ENCODE measurements at regions not wholly inside any gene's neighbourhood (a gene's known extent, or its start where the extent isn't known, plus 50 kb on each side); places are given as distances from the start of the nearest gene placed in this dataset.

GRCh38 chr11:38667359-38667758, 2069.3 kb upstream of the RAG2 start:
- Histone ChIP-seq H3K4me2 (ENCODE audit: low read length) (no peak overlapping the region), H3K9me3 (ENCODE audit: control insufficient read depth in 1 of 2, insufficient read depth in 1 of 2, low read depth in 1 of 2, low read length in 2 of 2) (peaks cover 7 to 10% of the 10 kb centered on the region in 2 experiments; a peak in 2 of 4 replicates), H3K27me3 (ENCODE audit: insufficient read depth, low read length) (no peaks in the 10 kb centered on the region), H3K4me3 (replicated peaks in 1 of 2; ENCODE audit: low read depth in 1 of 2, low read length in 2 of 2) (no peak overlapping the region), H3K9ac (ENCODE audit: low read length) (no peak overlapping the region), H3K4me1 (ENCODE audit: control insufficient read depth in 1 of 2, insufficient read depth in 2 of 2, low read length in 2 of 2) (no peaks in the 10 kb centered on the region), H3K27ac (ENCODE audit: low read depth, low read length) (no peak overlapping the region), H2AFZ (ENCODE audit: low read depth, low read length, poor library complexity, severe bottlenecking) (no peak overlapping the region), H3K79me2 (ENCODE audit: insufficient read depth, low read length) (no peaks in the 10 kb centered on the region), H3K36me3 (ENCODE audit: control insufficient read depth in 1 of 2, insufficient read depth in 2 of 2, low read length in 2 of 2) (no peaks in the 10 kb centered on the region), H3K9me2 (ENCODE audit: insufficient read depth) (no peaks in the 10 kb centered on the region), H4K20me1 (ENCODE audit: insufficient read depth) (no peaks in the 10 kb centered on the region)
- ChIA-PET CTCF (no interaction called here), RAD21 (ENCODE audit: low non-redundant PET in 1 of 2, low total read pairs in 2 of 2, uncharacterized antibody in 2 of 2, unreplicated experiment in 2 of 2) (no interaction called here), POLR2A (no interaction called here)
- DNase-seq (ENCODE audit: low read depth, low spot score), result no peak
- TF ChIP-seq ZBTB33 (IDR thresholded peaks at IDR 0.05; ENCODE audit: extremely low read depth, insufficient replicate concordance, low read length) (no peak), SRF (IDR thresholded peaks at IDR 0.05; ENCODE audit: low read depth) (no peak), CTCF (IDR thresholded peaks at IDR 0.05 in 2 of 3, conservative IDR thresholded peaks at IDR 0.05 in 1 of 3; ENCODE audit: borderline replicate concordance in 1 of 3, insufficient read depth in 1 of 3, low read depth in 2 of 3, low read length in 2 of 3) (no peak), ZNF274 (IDR thresholded peaks at IDR 0.05; ENCODE audit: low read depth, low read length) (no peak), JUND (IDR thresholded peaks at IDR 0.05) (no peak), CEBPB (IDR thresholded peaks at IDR 0.05; ENCODE audit: low read depth) (no peak), YY1 (IDR thresholded peaks at IDR 0.05; ENCODE audit: extremely low read depth, insufficient replicate concordance, low read depth, low read length) (no peak), ATF3 (IDR thresholded peaks at IDR 0.05) (no peak), CBX3 (IDR thresholded peaks at IDR 0.05; ENCODE audit: low read depth) (no peak), SP1 (IDR thresholded peaks at IDR 0.05; ENCODE audit: low read depth) (no peak), SIN3A (IDR thresholded peaks at IDR 0.05; ENCODE audit: low read depth) (no peak), ELF1 (IDR thresholded peaks at IDR 0.05; ENCODE audit: borderline replicate concordance, low read depth) (no peak), POLR2A (IDR thresholded peaks at IDR 0.05; ENCODE audit: borderline replicate concordance, extremely low read depth, insufficient read depth, insufficient read length) (no peak)
- intact Hi-C loops (cut with micrococcal nuclease), result no loop called here
- no peak for ATAC-seq
- BruUV-seq (replicated peaks), result no TSS peak
